Heart right ventricle (tissue), 16 donors: ENCODE measurements at regions not wholly inside any gene's neighbourhood (a gene's known extent, or its start where the extent isn't known, plus 50 kb on each side); places are given as distances from the start of the nearest gene placed in this dataset.
A peak's percentile ranks its signal among the peaks of the same experiment; 100 is the strongest.

Experiments
- ATAC-seq, 8 donors: fragments of 200-7000 bp; cut with Tn5 transposase; one replicate each; pipeline ENCODE4 v1.9.1; 2020; ENCODE audit warnings: mild to moderate bottlenecking in 8 of 8, moderate library complexity in 8 of 8, moderate number of reproducible peaks in 1 of 8
- DNase-seq, 2 donors: peaks; one replicate each; pipeline ENCODE4 v3.0.0-alpha.2; 2020
- H3K27ac ChIP-seq, 10 donors: fragments of 200-600 bp; sonication (generic) in 2 of 10; one replicate each; pipeline versions ENCODE4 v1.5.0 to v1.8.0; 2020 to 2022; ENCODE audit warnings: mild to moderate bottlenecking in 3 of 10
- H3K27me3 ChIP-seq, 7 donors: fragments of 200-600 bp; one replicate each; pipeline ENCODE4 v1.8.0; 2021 to 2022; ENCODE audit warnings: mild to moderate bottlenecking in 2 of 7
- H3K36me3 ChIP-seq, 9 donors: fragments of 200-600 bp; sonication (generic) in 1 of 9; one replicate each; pipeline versions ENCODE4 v1.5.0 to v1.8.0; 2020 to 2022; ENCODE audit warnings: mild to moderate bottlenecking in 2 of 9
- H3K4me1 ChIP-seq, 9 donors: fragments of 200-600 bp; sonication (generic) in 1 of 9; one replicate each; pipeline versions ENCODE4 v1.5.0 to v1.8.0; 2020 to 2022; ENCODE audit warnings: mild to moderate bottlenecking in 4 of 9
- H3K4me3 ChIP-seq, 10 donors: fragments of 200-600 bp; sonication (generic) in 2 of 10; one replicate each; pipeline versions ENCODE4 v1.5.0 to v1.8.0; 2020 to 2022; ENCODE audit warnings: mild to moderate bottlenecking in 7 of 10, moderate library complexity in 2 of 10
- H3K9me3 ChIP-seq, 11 donors: fragments of 200-600 bp in 10 of 11; sonication (generic) in 2 of 11; one replicate each; pipeline versions ENCODE4 v1.5.0 to v1.8.0; 2013 to 2022; ENCODE audit warnings: mild to moderate bottlenecking in 2 of 11, control low read depth in 1 of 11, moderate library complexity in 1 of 11
- WGBS, 2 donors: extraction: QIAGEN DNeasy Blood & Tissue Kit; methylation state at CpG; one replicate each; pipeline ENCODE4 v1.1.7; 2013; ENCODE audit warnings: inconsistent platforms in 1 of 2; 5-methylcytosine and 5-hydroxymethylcytosine counted together
- intact Hi-C, 10 donors: fragments of 100-400 bp; cut with DNase I; formaldehyde crosslinking; loops; one replicate each; pipeline versions ENCODE4 v1.11.1 to v1.14.2; 2022
- TF ChIP-seq, protein P1 (sequence below), 9 donors: fragments of 200-600 bp; sonication (generic) in 2 of 9; IDR thresholded peaks; one replicate each; pipeline versions ENCODE4 v1.5.0 to v1.8.0; 2021 to 2022; ENCODE audit warnings: antibody characterized with exemption in 9 of 9, mild to moderate bottlenecking in 5 of 9, moderate library complexity in 1 of 9
- donor health status: Arrhythmogenic right ventricular cardiomyopathy.
- donor health status: ischemic (EF 13 %, LVEDD 7.1; RV severe dilation, severe dysfunction).
- donor health status: healthy with polysubstance abuse.
- donor health status: DM: no; HTN: yes; CAD: no.
- donor health status: DM: no; HTN: no; CAD: no.
- donor health status: ischemic (EF 25% LVEDD 6.9; RV normal size, moderate dysfunction).
- donor health status: ischemic (EF 25% LVEDD 5.7; RV mildly dilated, moderate dysfunction).
- donor health status: healthy.
- donor health status: DM: yes; HTN: yes; CAD: no.
- donor health status: Ischemic cardiomyopathy.
- donor health status: ischemic (EF 35%, LVEDD 5.7; RV mildly dilated, moderate dysfunction).
- donor health status: nonischemic (EF 11% LVEDD 7.7; RV severe dilation, severe dysfunction).
- donor health status: DM: yes; HTN: yes; CAD: no.
- donor health status: PGD.
- donor health status: ischemic (EF 29% LVEDD 5.4; RV normal size, mild dysfunction).
- donor health status: nonischemic (EF 23%, LVEDD 6.1; RV moderate dilation, normal function).

DNA sequence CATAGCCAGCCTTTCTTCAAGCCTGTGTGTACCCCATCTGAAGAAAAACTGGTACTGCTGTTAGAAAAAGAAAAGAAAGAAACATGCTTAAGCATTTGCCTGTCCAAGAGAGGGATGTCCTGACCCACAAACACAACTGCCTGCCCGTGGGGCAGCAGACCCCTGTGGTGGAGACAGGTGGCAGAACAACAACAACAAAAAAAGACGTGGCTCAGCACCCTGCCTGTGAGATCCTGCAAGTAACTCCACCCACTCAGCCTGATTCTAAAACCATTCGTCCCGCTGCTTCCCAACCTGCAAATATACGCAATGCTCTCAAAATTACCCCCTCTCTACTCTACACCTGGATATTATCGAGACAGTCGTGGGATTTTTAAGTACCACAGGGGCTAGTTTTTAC is 64.9 kb upstream of the ZDHHC17 start:
- WGBS, 2 donors = 79 to 81% methylated on average over 7 of the region's 7 CpGs
- ATAC-seq (no peak), DNase-seq (no peak)
- Histone ChIP-seq H3K4me1 (peaks cover 0 to 10% (median 0%) of the 10 kb centered on the region in 9 donors), H3K4me3 (no peak overlapping the region), H3K27me3 (no peaks in the 10 kb centered on the region), H3K9me3 (no peaks in the 10 kb centered on the region), H3K36me3 (no peaks in the 10 kb centered on the region), H3K27ac (no peak overlapping the region)
- TF ChIP-seq, protein P1, sequence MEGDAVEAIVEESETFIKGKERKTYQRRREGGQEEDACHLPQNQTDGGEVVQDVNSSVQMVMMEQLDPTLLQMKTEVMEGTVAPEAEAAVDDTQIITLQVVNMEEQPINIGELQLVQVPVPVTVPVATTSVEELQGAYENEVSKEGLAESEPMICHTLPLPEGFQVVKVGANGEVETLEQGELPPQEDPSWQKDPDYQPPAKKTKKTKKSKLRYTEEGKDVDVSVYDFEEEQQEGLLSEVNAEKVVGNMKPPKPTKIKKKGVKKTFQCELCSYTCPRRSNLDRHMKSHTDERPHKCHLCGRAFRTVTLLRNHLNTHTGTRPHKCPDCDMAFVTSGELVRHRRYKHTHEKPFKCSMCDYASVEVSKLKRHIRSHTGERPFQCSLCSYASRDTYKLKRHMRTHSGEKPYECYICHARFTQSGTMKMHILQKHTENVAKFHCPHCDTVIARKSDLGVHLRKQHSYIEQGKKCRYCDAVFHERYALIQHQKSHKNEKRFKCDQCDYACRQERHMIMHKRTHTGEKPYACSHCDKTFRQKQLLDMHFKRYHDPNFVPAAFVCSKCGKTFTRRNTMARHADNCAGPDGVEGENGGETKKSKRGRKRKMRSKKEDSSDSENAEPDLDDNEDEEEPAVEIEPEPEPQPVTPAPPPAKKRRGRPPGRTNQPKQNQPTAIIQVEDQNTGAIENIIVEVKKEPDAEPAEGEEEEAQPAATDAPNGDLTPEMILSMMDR (IDR thresholded peaks at IDR 0.05) = no peak
- intact Hi-C loops = no loop called here

DNA sequence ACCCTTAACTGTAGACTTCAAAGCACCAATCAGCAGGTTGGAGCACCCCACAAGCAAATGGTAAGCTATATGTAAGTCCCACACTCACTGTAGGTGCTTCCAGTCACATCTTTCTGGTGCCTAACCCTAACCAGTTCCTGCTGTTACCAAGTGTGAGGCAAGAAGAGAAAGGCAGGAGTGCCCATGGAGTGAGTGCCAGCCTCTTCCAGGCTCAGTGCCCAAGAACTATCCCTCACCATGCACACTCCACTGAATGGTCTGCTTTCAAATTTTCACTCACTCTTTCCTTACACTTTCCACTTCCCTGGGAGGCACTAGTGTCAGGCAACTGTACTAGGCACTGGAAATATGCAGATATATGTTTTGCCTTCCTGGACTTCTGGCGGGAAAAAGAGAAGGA is 62.2 kb upstream of the ZDHHC17 start:
- WGBS, 2 donors = 92 to 94% methylated on average over 1 of the region's 1 CpG
- Histone ChIP-seq H3K4me3 (no peak overlapping the region), H3K9me3 (no peaks in the 10 kb centered on the region), H3K27ac (no peak overlapping the region), H3K27me3 (no peaks in the 10 kb centered on the region), H3K4me1 (peaks cover 0 to 15% (median 0%) of the 10 kb centered on the region in 9 donors), H3K36me3 (no peaks in the 10 kb centered on the region)
- ATAC-seq (no peak), DNase-seq (no peak)
- intact Hi-C loops = no loop called here
- TF ChIP-seq, protein P1 (IDR thresholded peaks at IDR 0.05) = no peak

DNA sequence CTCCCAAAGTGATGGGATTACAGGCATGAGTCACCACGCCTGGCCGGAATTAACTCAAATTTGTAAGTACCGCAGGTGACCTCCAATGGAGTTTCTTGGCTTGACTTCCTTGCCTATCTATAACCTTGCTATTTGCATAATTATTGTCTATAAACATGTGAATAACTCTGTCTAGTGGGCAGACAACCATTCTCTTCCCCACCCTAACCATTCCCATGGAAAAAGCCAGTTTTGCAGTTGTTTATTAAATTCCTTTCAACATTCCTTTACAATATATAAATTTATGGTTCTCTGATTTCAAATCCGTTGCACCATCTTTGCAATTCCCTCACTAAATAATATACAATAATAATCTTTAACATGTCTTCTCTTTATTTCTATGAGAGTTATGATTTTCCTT is 61.0 kb upstream of the ZDHHC17 start:
- intact Hi-C loops = no loop called here
- ATAC-seq = no peak
- Histone ChIP-seq H3K9me3 (no peaks in the 10 kb centered on the region), H3K27ac (no peak overlapping the region), H3K27me3 (no peaks in the 10 kb centered on the region), H3K36me3 (no peaks in the 10 kb centered on the region), H3K4me3 (no peak overlapping the region), H3K4me1 (peaks cover 0 to 12% (median 0%) of the 10 kb centered on the region in 9 donors)
- 94 to 95% methylated on average over 4 of the region's 4 CpGs for WGBS, 2 donors
- no peak for DNase-seq
- TF ChIP-seq, protein P1 (IDR thresholded peaks at IDR 0.05) = no peak

GRCh38 chr12:76704693-76705092 is 59.2 kb upstream of the ZDHHC17 start:
- DNase-seq = no peak
- intact Hi-C loops = no loop called here
- TF ChIP-seq, protein P1 (IDR thresholded peaks at IDR 0.05) = no peak

More at GRCh38 chr12:76704693-76705092, 59.2 kb upstream of the ZDHHC17 start:
- Histone ChIP-seq H3K36me3 (no peaks in the 10 kb centered on the region), H3K4me1 (peaks cover 0 to 12% (median 0%) of the 10 kb centered on the region in 9 donors), H3K4me3 (no peak overlapping the region), H3K27ac (peak overlapping the region in 2 of 10 donors; percentile 18 to 57), H3K27me3 (no peaks in the 10 kb centered on the region), H3K9me3 (no peaks in the 10 kb centered on the region)
- ATAC-seq = no peak
- WGBS, 2 donors = 50 to 95% methylated on average over 2 of the region's 2 CpGs
